ENCODE measurements at regions not wholly inside any gene's neighbourhood (a gene's known extent, or its start where the extent isn't known, plus 50 kb on each side); places are given as distances from the start of the nearest gene placed in this dataset. TPM values are rescaled to one million over a fixed set of nuclear protein-coding genes. Genes with fewer than 3 reads are reported as not detected.
A peak's percentile ranks its signal among the peaks of the same experiment; 100 is the strongest.

DNA sequence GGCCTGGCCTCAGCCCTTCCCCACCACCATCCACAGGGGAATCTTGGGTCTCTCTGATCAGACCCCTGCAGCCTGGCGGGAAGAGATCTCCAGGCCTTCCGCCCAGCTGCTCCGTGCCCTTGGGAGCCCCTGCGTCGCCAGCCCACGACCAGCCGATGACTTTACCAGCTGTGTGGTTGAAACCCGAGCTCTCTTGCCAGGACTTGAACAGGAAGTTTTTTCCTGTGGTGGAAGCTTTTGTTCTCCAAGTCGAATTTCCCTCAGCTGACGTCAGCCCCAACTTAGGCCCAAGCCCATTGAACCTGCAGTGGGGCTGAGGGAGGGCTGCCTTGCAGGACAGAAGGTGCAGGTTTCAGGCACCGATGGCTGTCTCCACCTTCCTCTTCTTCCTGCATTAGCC is 51.7 kb upstream of the SMAD3 start:
- H3K27ac ChIP-seq (ENCODE audit: insufficient read depth, low read length): no peak overlapping the region; the same call in 1 of the 2 replicates
- peak overlapping the region; percentile 82; the same call in 1 of the 2 replicates for H2BK20ac ChIP-seq (ENCODE audit: low read depth, low read length)
- no peaks in the 10 kb centered on the region for H3K9me3 ChIP-seq (ENCODE audit: control insufficient read depth, insufficient read depth, low read length)
- H3K36me3 ChIP-seq (ENCODE audit: control insufficient read depth, insufficient read depth, low read length): no peaks in the 10 kb centered on the region
- peak overlapping the region in 1 of 2 experiments; percentile 84; a peak in 2 of 4 replicates for H4K8ac ChIP-seq (ENCODE audit: low read depth in 2 of 2, low read length in 2 of 2)
- no peaks in the 10 kb centered on the region; a peak in 1 of 4 replicates for H3K79me1 ChIP-seq (ENCODE audit: low read depth in 1 of 2, low read length in 2 of 2)
- POLR2A ChIA-PET (ENCODE audit: unreplicated experiment): no interaction called here
- dilution Hi-C loops (cut with HindIII; ENCODE audit: low sequenced_read_pairs, unreplicated experiment) (no loop called here), intact Hi-C loops (cut with micrococcal nuclease) (no loop called here), in situ Hi-C loops (cut with MboI; ENCODE audit: low sequenced_read_pairs) (no loop called here)
- H3K56ac ChIP-seq (ENCODE audit: extremely low read depth, insufficient read depth, low read length): no peak overlapping the region
- H3K27me3 ChIP-seq (ENCODE audit: control insufficient read depth, insufficient read depth, low read length): no peaks in the 10 kb centered on the region
- DNase-seq: peak; percentile 80
- no peak overlapping the region for H3K4me2 ChIP-seq (ENCODE audit: low read depth, low read length)
- ATAC-seq (ENCODE audit: low read depth): peak; percentile 38; the same call in 1 of the 2 replicates
- no peak overlapping the region for H4K5ac ChIP-seq (ENCODE audit: low read depth, low read length)
- no peak overlapping the region for H3K9ac ChIP-seq (ENCODE audit: low read depth, low read length)
- peak overlapping the region; percentile 32; the same call in 1 of the 3 replicates for H2BK15ac ChIP-seq (ENCODE audit: low read depth, low read length)
- H4K91ac ChIP-seq (ENCODE audit: insufficient read depth, low read depth, low read length): 0 out of 2 replicates have a peak overlapping the region, but pooled peaks have one; percentile 27
- BruUV-seq (replicated peaks): no TSS peak
- H2AK5ac ChIP-seq (ENCODE audit: low read depth, low read length): peak overlapping the region; percentile 91
- peak overlapping the region; percentile 74 for H2BK120ac ChIP-seq (ENCODE audit: low read depth, low read length)
- WGBS, 2 experiments (ENCODE audit: extremely low coverage in 2 of 2, insufficient read length in 1 of 2): 35% methylated on average over 2 of the region's 11 CpGs; no CpG with 5 or more reads in 1 of the 2 experiments
- TF ChIP-seq BHLHE40 (IDR thresholded peaks at IDR 0.05; ENCODE audit: low read depth, low read length): no peak
- TF ChIP-seq MAZ (IDR thresholded peaks at IDR 0.05; ENCODE audit: borderline replicate concordance, low read depth, low read length): no peak
- no peak for TF ChIP-seq RAD21 (IDR thresholded peaks at IDR 0.05; ENCODE audit: low read length)
- TF ChIP-seq CEBPB (IDR thresholded peaks at IDR 0.05; ENCODE audit: low read depth, low read length): no peak
- TF ChIP-seq, protein P1, sequence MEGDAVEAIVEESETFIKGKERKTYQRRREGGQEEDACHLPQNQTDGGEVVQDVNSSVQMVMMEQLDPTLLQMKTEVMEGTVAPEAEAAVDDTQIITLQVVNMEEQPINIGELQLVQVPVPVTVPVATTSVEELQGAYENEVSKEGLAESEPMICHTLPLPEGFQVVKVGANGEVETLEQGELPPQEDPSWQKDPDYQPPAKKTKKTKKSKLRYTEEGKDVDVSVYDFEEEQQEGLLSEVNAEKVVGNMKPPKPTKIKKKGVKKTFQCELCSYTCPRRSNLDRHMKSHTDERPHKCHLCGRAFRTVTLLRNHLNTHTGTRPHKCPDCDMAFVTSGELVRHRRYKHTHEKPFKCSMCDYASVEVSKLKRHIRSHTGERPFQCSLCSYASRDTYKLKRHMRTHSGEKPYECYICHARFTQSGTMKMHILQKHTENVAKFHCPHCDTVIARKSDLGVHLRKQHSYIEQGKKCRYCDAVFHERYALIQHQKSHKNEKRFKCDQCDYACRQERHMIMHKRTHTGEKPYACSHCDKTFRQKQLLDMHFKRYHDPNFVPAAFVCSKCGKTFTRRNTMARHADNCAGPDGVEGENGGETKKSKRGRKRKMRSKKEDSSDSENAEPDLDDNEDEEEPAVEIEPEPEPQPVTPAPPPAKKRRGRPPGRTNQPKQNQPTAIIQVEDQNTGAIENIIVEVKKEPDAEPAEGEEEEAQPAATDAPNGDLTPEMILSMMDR (conservative IDR thresholded peaks at IDR 0.05; ENCODE audit: low read depth, low read length): no peak
- CTCF ChIA-PET: no interaction called here
- no peaks in the 10 kb centered on the region for H4K20me1 ChIP-seq (ENCODE audit: insufficient read depth, low read length)
- peaks cover 12% of the 10 kb centered on the region for H3K9me1 ChIP-seq (ENCODE audit: insufficient read depth, low read length)
- H2BK5ac ChIP-seq (ENCODE audit: low read depth, low read length, poor library complexity, severe bottlenecking): no peak overlapping the region
- no peak overlapping the region for H3K4me3 ChIP-seq (ENCODE audit: insufficient read depth, low read depth, low read length)
- H3K23ac ChIP-seq (ENCODE audit: low read depth, low read length): peak overlapping the region; percentile 31; the same call in 1 of the 2 replicates
- H3K4ac ChIP-seq (ENCODE audit: low read depth, low read length): peak overlapping the region; percentile 68
- peak overlapping the region; percentile 80 for H2AFZ ChIP-seq (replicated peaks; ENCODE audit: low read length, poor library complexity)
- H3K4me1 ChIP-seq (ENCODE audit: control insufficient read depth, insufficient read depth, low read length): peaks cover 13% of the 10 kb centered on the region
- peak overlapping the region; percentile 83 for H3K14ac ChIP-seq (replicated peaks; ENCODE audit: low read depth, low read length)
- H3K18ac ChIP-seq (ENCODE audit: low read depth, low read length): no peak overlapping the region
- H2AK9ac ChIP-seq (replicated peaks; ENCODE audit: low read depth, low read length, poor library complexity): peak overlapping the region; percentile 94

Small RNA genes lying in the stretch of these regions (microRNA-seq; reads per million reads assigned to microRNA genes)
- not detected for gene HMGN2P47 (ENCODE audit: insufficient read depth, insufficient read length)

Small RNA genes lying in the stretch of these regions (small RNA-seq; reads per million reads assigned to genes)
- 0 reads per million in 5 experiments for gene HMGN2P47
